ENCODE measurements at regions not wholly inside any gene's neighbourhood (a gene's known extent, or its start where the extent isn't known, plus 50 kb on each side); places are given as distances from the start of the nearest gene placed in this dataset.

DNA sequence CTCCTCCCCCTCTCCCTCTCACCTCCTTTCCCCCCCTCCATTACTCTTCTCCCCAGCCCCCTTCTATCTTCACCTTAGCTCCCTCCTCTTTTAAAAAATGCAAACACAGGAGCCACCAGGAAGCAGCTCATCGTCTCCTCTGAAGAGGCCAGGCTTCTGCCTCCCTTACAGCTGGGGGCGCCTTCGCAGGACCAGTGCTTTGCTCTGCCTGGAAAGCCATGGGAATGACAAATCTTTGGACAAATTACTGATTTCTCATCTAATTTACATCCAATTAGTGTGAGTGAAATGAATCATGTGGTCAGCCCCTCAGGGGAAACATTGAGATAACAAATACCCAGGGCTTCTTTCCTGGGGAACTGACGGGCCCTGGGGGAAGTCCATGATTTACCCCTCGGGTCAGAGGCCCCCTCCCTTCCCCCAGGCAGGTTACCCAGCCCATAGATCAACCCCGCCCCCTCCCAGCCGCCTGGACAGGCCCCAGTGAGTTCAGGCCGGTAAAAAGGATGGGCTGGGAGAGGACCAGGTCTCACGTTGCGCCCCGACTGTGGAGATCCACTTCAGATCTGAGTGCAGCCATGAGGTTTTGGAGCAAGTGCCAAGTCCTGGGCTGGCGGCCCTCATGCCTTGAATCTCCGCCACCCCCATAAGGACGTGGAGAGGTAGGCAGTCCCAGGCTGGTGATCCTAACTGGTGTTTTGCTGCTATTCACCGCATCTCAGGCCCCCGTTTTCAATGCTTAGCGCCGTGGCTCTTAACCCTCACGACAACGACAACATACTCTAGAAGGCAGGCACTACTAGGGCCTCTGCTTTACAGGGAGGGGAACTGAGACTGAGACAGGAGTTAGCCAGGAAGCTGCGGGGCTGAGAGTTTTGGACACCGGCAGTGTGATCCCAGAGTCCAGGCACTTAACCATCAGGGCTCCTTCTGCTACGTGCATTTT is 300.8 kb downstream of the RRAGC start:
- no peak for ATAC-seq

GRCh38 chr1:38558055-38558454 is 301.5 kb downstream of the RRAGC start:
- TF ChIP-seq, protein P1, sequence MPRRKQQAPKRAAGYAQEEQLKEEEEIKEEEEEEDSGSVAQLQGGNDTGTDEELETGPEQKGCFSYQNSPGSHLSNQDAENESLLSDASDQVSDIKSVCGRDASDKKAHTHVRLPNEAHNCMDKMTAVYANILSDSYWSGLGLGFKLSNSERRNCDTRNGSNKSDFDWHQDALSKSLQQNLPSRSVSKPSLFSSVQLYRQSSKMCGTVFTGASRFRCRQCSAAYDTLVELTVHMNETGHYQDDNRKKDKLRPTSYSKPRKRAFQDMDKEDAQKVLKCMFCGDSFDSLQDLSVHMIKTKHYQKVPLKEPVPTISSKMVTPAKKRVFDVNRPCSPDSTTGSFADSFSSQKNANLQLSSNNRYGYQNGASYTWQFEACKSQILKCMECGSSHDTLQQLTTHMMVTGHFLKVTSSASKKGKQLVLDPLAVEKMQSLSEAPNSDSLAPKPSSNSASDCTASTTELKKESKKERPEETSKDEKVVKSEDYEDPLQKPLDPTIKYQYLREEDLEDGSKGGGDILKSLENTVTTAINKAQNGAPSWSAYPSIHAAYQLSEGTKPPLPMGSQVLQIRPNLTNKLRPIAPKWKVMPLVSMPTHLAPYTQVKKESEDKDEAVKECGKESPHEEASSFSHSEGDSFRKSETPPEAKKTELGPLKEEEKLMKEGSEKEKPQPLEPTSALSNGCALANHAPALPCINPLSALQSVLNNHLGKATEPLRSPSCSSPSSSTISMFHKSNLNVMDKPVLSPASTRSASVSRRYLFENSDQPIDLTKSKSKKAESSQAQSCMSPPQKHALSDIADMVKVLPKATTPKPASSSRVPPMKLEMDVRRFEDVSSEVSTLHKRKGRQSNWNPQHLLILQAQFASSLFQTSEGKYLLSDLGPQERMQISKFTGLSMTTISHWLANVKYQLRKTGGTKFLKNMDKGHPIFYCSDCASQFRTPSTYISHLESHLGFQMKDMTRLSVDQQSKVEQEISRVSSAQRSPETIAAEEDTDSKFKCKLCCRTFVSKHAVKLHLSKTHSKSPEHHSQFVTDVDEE (CRISPR knock-in tag; IDR thresholded peaks at IDR 0.05) = no peak
- TF ChIP-seq GLIS3 (CRISPR knock-in tag; IDR thresholded peaks at IDR 0.05) (no peak), SNAI2 (CRISPR knock-in tag; IDR thresholded peaks at IDR 0.05) (no peak), OSR1 (CRISPR knock-in tag; IDR thresholded peaks at IDR 0.05) (no peak), ARNTL (CRISPR knock-in tag; IDR thresholded peaks at IDR 0.05; ENCODE audit: borderline replicate concordance, low read depth) (no peak), ESRRG (CRISPR knock-in tag; IDR thresholded peaks at IDR 0.05) (no peak), ZFP3 (CRISPR knock-in tag; IDR thresholded peaks at IDR 0.05) (no peak), TOX (CRISPR knock-in tag; IDR thresholded peaks at IDR 0.05; ENCODE audit: borderline replicate concordance) (no peak), RARB (CRISPR knock-in tag; IDR thresholded peaks at IDR 0.05) (no peak), CSDC2 (CRISPR knock-in tag; IDR thresholded peaks at IDR 0.05) (no peak), BACH2 (CRISPR knock-in tag; IDR thresholded peaks at IDR 0.05; ENCODE audit: borderline replicate concordance) (no peak), ZNF8 (CRISPR knock-in tag; IDR thresholded peaks at IDR 0.05) (no peak), ISL1 (CRISPR knock-in tag; IDR thresholded peaks at IDR 0.05) (no peak)
- TF ChIP-seq, protein P2, sequence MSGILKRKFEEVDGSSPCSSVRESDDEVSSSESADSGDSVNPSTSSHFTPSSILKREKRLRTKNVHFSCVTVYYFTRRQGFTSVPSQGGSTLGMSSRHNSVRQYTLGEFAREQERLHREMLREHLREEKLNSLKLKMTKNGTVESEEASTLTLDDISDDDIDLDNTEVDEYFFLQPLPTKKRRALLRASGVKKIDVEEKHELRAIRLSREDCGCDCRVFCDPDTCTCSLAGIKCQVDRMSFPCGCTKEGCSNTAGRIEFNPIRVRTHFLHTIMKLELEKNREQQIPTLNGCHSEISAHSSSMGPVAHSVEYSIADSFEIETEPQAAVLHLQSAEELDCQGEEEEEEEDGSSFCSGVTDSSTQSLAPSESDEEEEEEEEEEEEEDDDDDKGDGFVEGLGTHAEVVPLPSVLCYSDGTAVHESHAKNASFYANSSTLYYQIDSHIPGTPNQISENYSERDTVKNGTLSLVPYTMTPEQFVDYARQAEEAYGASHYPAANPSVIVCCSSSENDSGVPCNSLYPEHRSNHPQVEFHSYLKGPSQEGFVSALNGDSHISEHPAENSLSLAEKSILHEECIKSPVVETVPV (CRISPR knock-in tag; IDR thresholded peaks at IDR 0.05) = no peak
- TF ChIP-seq, protein P3, sequence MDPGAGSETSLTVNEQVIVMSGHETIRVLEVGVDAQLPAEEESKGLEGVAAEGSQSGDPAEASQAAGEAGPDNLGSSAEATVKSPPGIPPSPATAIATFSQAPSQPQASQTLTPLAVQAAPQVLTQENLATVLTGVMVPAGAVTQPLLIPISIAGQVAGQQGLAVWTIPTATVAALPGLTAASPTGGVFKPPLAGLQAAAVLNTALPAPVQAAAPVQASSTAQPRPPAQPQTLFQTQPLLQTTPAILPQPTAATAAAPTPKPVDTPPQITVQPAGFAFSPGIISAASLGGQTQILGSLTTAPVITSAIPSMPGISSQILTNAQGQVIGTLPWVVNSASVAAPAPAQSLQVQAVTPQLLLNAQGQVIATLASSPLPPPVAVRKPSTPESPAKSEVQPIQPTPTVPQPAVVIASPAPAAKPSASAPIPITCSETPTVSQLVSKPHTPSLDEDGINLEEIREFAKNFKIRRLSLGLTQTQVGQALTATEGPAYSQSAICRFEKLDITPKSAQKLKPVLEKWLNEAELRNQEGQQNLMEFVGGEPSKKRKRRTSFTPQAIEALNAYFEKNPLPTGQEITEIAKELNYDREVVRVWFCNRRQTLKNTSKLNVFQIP (CRISPR knock-in tag; IDR thresholded peaks at IDR 0.05; ENCODE audit: borderline replicate concordance, low read depth) = no peak
- no peak for ATAC-seq

More for the DNA sequence above, 300.8 kb downstream of the RRAGC start:
- TF ChIP-seq ESRRG (CRISPR knock-in tag; IDR thresholded peaks at IDR 0.05) (no peak), TCF4 (CRISPR knock-in tag; IDR thresholded peaks at IDR 0.05; ENCODE audit: borderline replicate concordance) (no peak), ZNF8 (CRISPR knock-in tag; IDR thresholded peaks at IDR 0.05) (no peak), ZNF565 (CRISPR knock-in tag; conservative IDR thresholded peaks at IDR 0.05; ENCODE audit: low read depth) (no peak), BACH2 (CRISPR knock-in tag; IDR thresholded peaks at IDR 0.05; ENCODE audit: borderline replicate concordance) (no peak), TOX (CRISPR knock-in tag; IDR thresholded peaks at IDR 0.05; ENCODE audit: borderline replicate concordance) (no peak), ARNTL (CRISPR knock-in tag; IDR thresholded peaks at IDR 0.05; ENCODE audit: borderline replicate concordance, low read depth) (no peak), ZC3H10 (CRISPR knock-in tag; IDR thresholded peaks at IDR 0.05) (no peak), GLIS3 (CRISPR knock-in tag; IDR thresholded peaks at IDR 0.05) (no peak), SNAI2 (CRISPR knock-in tag; IDR thresholded peaks at IDR 0.05) (no peak), RARB (CRISPR knock-in tag; IDR thresholded peaks at IDR 0.05) (no peak), PPARA (CRISPR knock-in tag; IDR thresholded peaks at IDR 0.05; ENCODE audit: borderline replicate concordance) (no peak)
- TF ChIP-seq, protein P2 (CRISPR knock-in tag; IDR thresholded peaks at IDR 0.05) = no peak
- TF ChIP-seq, protein P4, sequence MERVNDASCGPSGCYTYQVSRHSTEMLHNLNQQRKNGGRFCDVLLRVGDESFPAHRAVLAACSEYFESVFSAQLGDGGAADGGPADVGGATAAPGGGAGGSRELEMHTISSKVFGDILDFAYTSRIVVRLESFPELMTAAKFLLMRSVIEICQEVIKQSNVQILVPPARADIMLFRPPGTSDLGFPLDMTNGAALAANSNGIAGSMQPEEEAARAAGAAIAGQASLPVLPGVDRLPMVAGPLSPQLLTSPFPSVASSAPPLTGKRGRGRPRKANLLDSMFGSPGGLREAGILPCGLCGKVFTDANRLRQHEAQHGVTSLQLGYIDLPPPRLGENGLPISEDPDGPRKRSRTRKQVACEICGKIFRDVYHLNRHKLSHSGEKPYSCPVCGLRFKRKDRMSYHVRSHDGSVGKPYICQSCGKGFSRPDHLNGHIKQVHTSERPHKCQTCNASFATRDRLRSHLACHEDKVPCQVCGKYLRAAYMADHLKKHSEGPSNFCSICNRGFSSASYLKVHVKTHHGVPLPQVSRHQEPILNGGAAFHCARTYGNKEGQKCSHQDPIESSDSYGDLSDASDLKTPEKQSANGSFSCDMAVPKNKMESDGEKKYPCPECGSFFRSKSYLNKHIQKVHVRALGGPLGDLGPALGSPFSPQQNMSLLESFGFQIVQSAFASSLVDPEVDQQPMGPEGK (CRISPR knock-in tag; IDR thresholded peaks at IDR 0.05; ENCODE audit: borderline replicate concordance) = no peak
- TF ChIP-seq, protein P3 (CRISPR knock-in tag; IDR thresholded peaks at IDR 0.05; ENCODE audit: borderline replicate concordance, low read depth) = no peak

All from SK-N-SH treated with all-trans-retinoic acid at 6 μM for 48 hours (cell line).